Thyroid gland (tissue), 4 donors: ENCODE measurements at regions not wholly inside any gene's neighbourhood (a gene's known extent, or its start where the extent isn't known, plus 50 kb on each side); places are given as distances from the start of the nearest gene placed in this dataset.

ENCODE experiments used
- CTCF ChIP-seq, 6 experiments: fragments of 200-600 bp in 3 of 6; fragments of 450-650 bp in 3 of 6; sonication (generic) in 3 of 6; IDR thresholded peaks; one replicate each; pipeline ENCODE4 v1.5.1; 2016 to 2019; ENCODE audit warnings: antibody characterized with exemption in 6 of 6, mild to moderate bottlenecking in 2 of 6, inconsistent platforms in 1 of 6, moderate library complexity in 1 of 6
- POLR2A ChIP-seq, 2 donors: fragments of 450-650 bp; IDR thresholded peaks; one replicate each; pipeline ENCODE4 v1.6.1; 2017; ENCODE audit warnings: antibody characterized with exemption in 2 of 2, mild to moderate bottlenecking in 2 of 2, moderate library complexity in 1 of 2

- TF ChIP-seq CTCF (IDR thresholded peaks at IDR 0.05), result no peak
- TF ChIP-seq POLR2A (IDR thresholded peaks at IDR 0.05), result no peak
Measured at GRCh38 chr1:103191327-103191726, 83.0 kb upstream of the COL11A1 start.
